HG03066 (cell line): ENCODE measurements at regions not wholly inside any gene's neighbourhood (a gene's known extent, or its start where the extent isn't known, plus 50 kb on each side); places are given as distances from the start of the nearest gene placed in this dataset.

Experiments
- ATAC-seq: cut with Tn5 transposase; IDR thresholded peaks from one replicate; pipeline ENCODE4 v1.9.1; 2021; ENCODE audit warnings: low read depth; ENCODE audit not compliant: unreplicated experiment

DNA sequence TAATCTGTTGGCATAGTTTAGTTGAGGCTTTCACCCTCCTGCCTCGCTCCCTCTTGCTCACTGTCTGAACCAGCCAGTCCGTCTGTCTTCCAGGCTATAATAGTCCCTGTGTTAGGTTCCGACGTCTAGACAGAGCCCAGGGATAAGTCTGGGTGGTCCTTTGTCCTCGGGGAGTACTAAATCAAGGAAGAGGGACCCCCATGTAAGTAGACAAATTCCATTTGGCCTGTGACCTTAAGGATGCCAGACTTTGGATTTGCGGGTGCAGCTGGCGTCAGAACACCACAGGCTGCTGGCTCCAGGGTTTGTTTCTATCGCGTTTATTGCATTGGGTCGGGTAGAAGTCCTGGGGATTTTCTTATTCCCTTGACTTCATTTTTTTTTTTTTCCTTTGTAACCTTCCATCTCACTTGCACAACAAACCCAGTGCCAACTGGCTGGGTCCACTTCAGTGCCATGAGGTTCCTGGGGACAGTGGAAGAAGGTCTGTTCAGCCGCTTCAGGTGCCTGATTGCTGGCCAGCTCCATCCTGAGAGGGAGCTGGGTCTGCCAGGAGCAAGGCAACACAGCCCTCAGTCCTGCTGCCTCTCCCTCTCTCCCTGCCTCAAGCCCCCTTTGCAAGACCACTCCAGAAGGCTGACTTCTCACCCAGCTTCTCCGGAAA is 95.4 kb upstream of the KLHL25 start:
- ATAC-seq, result no peak

DNA sequence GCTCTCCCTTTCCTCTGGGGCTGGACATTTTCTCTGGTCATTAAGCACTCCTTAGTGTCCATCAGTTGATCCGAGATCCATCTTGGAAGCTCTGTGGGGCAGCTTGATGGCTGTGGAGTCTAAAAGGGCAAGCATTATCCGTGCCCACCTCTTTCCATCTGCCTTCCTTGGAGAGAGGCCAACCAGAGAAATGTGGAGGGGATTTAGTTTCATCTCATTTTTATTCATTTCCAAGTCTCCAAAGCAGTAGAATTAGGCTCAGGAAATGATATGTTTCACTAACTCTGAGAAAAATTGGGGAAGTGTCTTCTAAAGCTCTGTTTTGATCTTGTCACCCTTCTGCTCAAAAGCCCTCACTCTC is 95.9 kb upstream of the KLHL25 start:
- ATAC-seq, result no peak

DNA sequence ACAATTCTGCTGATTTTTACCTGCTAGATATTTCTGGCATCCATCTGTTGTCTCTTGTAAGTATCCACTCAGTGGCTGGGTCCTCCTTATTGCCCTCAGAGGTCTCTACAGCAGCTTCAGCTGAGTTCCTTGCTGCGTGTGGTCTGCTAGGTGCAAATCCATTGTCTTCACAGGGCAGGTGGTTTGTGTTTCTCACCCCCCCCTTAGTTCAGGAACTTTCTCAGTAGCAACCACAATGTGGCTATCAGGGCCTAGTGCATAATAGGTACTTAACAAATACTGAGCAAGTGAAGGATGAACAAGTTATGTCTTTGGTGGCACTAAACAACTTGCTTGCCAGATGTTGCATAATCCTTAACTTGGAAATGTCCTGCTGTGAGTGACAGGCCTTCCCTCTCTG is 96.7 kb upstream of the KLHL25 start:
- ATAC-seq, result no peak

DNA sequence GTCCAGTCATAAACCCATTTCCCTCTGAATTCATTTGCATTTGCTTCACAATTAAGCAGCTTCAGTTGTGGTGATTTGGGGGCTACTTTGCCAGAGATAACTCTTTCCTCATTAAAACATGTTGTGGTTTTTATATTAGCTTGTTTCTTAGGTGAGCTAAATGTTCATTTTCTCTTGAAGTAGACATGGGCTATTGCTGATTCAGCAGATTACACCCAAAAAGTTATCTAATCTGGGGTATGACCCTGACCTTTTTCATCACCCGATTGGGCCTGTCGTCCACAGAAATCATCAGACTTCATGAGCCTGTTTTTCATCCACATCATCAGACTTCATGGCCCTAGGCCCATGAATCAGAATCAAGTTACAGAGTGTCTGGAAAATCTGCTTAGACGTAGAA is 97.5 kb upstream of the KLHL25 start:
- no peak for ATAC-seq

- no peak for ATAC-seq
These were observed 102.6 kb upstream of the KLHL25 start for GRCh38 chr15:85897207-85897894.

DNA sequence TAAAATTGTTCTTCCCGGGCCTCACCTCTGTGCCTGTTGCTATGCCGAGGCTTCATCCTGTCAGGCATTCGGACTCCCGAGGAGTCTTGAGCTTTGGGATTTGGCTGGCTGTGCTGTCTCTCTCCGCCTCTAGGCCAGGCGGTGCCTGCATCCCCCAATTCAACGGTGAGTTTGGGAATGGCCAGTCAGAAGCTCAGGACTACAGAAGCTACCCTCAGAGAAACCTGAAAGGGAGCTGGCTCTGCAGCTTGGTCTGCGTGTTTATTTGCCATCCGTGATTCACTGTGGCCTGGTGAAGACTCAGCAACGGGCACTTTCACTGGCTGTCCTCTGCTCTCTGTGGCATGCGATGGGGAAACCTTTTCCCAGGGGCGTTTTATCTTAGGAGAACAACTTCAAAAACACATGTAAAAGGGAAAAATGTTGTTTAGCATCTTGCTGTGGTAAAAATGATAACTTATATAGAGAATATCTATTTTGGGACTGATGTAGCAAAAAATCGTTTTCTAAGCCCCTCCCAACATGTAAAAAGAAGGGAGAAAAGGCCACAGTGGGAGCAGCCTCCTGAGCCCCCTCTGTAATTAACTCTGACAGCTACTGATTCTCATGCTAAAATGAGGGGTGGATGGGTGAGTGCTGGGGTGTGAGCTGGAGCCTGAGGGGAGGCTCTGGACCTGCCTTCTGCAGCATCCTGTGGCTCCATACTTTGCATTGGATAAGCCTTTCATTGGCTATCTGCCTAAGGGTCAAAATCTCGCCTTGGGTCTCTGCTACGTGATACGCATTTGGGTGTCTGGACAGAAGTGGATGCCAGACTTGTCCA is 103.4 kb upstream of the KLHL25 start:
- ATAC-seq, result no peak

GRCh38 chr15:85899927-85900326 is 105.2 kb upstream of the KLHL25 start:
- no peak for ATAC-seq

DNA sequence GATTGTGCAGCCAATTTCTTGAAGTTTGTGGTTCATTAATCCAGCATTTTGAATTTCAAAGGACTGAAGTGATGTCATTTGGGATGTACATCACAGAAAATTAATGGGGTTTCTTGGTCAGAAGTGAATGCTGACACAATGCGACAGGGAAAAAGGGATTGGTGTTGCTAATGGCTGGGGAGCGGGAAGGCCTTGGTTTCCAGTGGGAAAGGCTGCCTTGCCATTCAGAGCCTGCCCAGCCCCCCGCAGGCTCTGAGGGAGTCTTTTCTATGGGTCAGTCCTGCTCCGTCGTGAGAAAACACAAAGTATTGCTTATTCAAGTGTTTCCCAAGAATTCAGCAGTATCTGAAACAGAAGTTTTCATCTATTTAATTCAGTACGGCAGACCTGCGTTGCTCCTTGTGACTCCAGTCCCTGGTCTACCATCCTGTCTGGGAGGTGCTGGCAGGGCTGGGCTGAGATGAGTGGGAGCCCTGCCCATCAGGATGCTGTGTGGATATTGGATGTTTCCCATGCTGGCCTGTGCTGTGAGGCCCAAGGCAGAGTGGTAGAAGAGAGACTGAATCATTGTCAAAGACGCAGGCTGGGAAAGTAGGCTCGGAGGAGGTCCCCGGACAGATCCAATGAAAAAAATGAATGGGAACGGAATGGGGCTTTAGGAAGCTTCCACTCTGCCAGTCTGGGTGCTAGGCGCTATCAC is 111.2 kb upstream of the KLHL25 start:
- no peak for ATAC-seq

DNA sequence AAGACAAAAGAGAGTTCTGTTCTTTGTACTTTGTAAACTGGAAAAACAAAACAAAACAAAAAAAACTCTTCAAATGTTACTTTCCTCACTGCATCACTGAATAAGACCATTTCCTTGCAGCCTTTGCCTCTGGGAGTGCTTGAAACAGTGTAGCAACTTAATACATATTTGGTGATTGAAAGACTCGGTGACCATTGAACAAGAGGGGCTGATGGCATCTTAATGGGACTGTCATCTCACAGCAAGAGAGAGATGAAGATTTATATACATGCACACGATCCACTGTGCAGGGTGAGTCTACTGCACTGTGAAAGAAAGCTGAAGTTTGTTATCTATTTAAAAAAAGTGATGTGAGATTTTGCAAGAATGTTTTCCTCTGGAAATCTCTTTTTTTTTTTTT is 111.9 kb upstream of the KLHL25 start:
- no peak for ATAC-seq

DNA sequence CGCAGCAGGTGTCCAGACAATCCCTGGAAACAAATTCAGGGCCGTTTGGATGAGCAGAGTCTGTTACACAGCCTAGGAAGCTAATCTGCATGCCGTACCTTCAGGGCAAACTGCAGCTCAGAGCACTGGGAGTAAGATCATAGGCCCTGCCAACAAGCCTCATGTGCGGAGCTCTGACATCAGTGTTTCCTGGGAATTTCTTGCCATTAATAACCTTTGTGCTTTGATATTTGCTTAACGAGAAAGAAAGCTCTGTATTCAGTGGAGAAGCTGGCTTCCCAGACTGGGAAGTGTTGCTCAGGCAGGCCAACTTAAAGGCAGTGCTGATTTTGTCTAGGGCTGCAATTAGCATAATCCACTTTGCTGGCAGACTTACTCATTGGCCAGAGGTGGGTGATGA is 116.1 kb upstream of the KLHL25 start:
- ATAC-seq, result no peak

DNA sequence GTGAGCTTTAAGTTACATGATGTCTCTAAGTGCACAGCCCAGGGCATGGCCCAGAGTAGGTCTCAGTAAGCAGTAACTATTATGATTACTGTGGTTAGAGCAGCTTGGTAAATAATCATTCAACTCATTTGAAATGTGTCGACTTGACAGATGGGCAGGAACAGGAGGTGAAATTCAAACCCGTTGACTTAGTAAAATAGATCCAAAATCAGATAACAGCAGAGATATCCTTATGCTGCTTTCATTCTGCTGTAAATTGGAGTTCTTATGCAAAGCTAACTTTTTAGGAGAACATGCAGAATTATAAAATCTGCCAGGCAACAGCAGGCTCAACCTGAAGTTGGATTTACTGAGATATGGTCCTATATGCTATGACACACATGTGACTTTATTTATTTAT is 118.7 kb upstream of the KLHL25 start:
- ATAC-seq, result no peak

- no peak for ATAC-seq
These were observed 126.2 kb upstream of the KLHL25 start for GRCh38 chr15:85920956-85921355.

GRCh38 chr15:85924088-85924487 is 129.4 kb upstream of the KLHL25 start:
- no peak for ATAC-seq

GRCh38 chr15:85925649-85926237 is 131.0 kb upstream of the KLHL25 start:
- no peak for ATAC-seq

- no peak for ATAC-seq
These were observed 132.1 kb upstream of the KLHL25 start for GRCh38 chr15:85926834-85927233.

DNA sequence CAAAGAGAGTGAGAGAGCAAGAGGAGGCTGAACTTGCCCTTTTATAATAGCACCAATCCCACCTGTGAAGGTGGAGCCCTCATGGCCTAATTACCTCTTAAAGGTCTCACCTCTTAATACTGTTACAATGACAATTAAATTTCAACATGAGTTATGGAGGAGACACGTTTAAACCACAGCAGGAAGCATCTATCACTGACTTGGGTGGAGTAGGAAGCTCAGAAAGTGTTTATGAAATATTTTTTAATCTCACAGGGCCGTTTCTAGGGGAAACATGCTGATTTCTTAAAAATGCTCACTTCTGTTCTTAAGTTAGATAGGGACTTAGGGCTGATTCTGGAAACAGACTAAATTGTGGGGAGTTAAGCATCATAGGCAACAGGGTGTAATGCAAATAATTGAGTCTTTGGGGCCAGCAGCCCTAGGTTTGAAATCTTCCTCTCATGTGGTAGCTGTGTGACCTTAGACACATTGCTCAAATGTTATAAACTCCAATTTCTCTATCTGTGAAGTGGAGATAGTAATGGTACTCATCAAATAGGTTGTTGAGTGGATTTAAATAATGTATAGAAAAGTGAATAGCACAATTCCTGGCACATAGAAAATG is 133.3 kb upstream of the KLHL25 start:
- ATAC-seq, result no peak

GRCh38 chr15:85929786-85930185 is 135.1 kb upstream of the KLHL25 start:
- ATAC-seq, result no peak

- ATAC-seq, result no peak
These were observed 137.7 kb upstream of the KLHL25 start for GRCh38 chr15:85932391-85932790.

DNA sequence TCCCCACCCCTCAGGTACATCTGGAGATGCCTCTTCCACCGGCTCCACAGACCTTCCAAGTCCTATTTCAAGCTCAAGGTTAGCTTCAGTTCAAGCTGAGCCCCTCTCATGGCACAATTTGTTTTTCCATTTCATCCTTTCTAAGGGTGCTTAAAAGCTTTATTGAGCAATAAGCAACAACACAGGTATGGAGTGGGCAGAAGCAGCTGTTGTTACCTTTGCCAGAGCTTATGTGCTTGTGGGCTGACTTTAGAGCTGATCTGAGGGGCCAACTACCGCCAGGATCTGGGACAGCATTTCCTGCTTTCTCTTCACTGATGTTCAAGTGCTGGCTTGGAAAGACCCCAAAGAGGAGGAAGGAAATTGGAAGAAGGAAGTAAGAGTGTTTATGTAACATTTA is 140.0 kb upstream of the KLHL25 start:
- ATAC-seq, result no peak

- ATAC-seq, result no peak
These were observed 140.5 kb upstream of the KLHL25 start for GRCh38 chr15:85935182-85935581.
